Hepatocyte (in vitro differentiated cells): ENCODE measurements at regions not wholly inside any gene's neighbourhood (a gene's known extent, or its start where the extent isn't known, plus 50 kb on each side); places are given as distances from the start of the nearest gene placed in this dataset.

Source experiments
- EZH2phosphoT487 ChIP-seq: fragments of 200-600 bp; sonication (generic); IDR thresholded peaks from one replicate; pipeline ENCODE4 v1.6.1; 2018; ENCODE audit warnings: antibody characterized with exemption, mild to moderate bottlenecking, low read depth, moderate library complexity; ENCODE audit not compliant: unreplicated experiment, severe bottlenecking
- TF ChIP-seq, protein P1 (sequence below): fragments of 200-600 bp; sonication (generic); IDR thresholded peaks from 2 replicates; pipeline ENCODE4 v1.5.1; 2016; ENCODE audit warnings: antibody characterized with exemption, mild to moderate bottlenecking; ENCODE audit not compliant: poor library complexity

DNA sequence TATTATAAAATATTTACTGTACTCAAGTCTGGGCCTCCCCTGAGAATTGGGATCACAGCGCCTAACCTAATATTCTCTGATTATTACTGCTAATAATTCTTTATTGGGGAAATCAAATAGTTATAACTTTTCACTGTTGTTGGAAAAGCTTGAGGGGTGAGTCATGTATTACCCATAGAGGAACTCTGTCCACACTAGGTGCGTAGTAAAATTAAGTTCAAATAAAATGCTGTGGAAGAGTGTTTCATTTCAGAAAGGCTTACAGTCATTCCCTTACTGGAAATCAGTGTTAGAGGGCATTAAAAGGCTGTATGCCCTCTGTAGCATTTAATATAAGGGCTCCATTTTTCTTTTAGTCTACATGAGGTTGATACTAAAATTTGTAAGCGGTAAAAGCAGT is 135.0 kb upstream of the NFIA start:
- TF ChIP-seq EZH2phosphoT487, result no peak
- TF ChIP-seq, protein P1, sequence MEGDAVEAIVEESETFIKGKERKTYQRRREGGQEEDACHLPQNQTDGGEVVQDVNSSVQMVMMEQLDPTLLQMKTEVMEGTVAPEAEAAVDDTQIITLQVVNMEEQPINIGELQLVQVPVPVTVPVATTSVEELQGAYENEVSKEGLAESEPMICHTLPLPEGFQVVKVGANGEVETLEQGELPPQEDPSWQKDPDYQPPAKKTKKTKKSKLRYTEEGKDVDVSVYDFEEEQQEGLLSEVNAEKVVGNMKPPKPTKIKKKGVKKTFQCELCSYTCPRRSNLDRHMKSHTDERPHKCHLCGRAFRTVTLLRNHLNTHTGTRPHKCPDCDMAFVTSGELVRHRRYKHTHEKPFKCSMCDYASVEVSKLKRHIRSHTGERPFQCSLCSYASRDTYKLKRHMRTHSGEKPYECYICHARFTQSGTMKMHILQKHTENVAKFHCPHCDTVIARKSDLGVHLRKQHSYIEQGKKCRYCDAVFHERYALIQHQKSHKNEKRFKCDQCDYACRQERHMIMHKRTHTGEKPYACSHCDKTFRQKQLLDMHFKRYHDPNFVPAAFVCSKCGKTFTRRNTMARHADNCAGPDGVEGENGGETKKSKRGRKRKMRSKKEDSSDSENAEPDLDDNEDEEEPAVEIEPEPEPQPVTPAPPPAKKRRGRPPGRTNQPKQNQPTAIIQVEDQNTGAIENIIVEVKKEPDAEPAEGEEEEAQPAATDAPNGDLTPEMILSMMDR, result no peak
